ENCODE measurements at regions not wholly inside any gene's neighbourhood (a gene's known extent, or its start where the extent isn't known, plus 50 kb on each side); places are given as distances from the start of the nearest gene placed in this dataset.
A peak's percentile ranks its signal among the peaks of the same experiment; 100 is the strongest.
"Not testable (repeated sequence)": the region's sequence is repeated elsewhere in the genome, so short reads cannot be mapped to it uniquely, and the experiment has no call there.

DNA sequence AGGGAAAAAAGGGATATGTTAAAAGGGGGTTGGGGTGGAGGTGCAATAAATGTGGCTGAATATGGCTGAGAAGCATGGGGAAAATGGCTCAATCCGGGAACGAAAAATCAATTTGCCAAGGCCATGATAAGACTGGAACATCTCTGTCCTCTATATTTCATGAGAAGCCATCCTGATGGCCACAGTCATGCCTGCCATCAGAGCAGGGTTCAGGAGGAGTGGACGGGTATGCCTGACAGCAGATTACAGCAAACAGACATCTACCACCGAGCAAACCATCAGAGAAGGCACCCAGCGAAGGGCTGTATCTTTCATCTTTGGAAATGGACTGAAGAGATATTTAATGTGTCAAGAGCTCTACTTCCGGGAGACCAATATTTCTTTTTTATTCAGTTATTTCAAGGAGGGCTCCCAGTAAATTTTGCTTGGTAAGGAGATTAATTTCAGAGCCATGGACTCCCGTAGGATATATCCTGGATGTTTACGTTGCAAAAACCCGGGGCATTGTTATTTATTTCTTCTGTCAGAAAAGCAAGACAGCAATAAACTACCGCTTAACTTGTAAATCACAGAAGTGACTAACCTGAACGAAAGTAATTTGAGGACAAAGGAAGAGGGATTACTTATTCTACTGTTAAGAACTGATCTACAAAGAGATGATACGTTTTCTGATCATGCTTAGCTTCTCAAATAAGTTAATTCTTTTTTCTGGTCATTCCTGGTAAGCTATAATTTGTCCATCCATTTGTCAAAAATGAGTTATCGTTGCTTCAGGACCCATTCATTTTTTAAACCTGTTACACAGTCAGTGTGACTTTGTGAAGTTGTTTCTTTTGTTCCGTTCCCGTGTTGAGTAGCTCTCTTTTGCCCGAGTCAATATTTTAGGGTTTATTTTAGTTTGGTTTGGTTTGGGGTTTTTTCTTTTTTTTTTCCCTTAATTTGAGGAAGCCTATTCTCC, 80.6 kb upstream of the CHD2 start:
- no peak for DNase-seq (ENCODE audit: low spot score)
- in situ Hi-C loops (cut with MboI; ENCODE audit: low pct_unique_long_range_greater_than_20kb, low sequenced_read_pairs, unreplicated experiment), result loop anchor here (10.0 kb wide), 1 partner anchor 65 kb away; no protein-coding TSS in a partner anchor
- no peak for TF ChIP-seq CTCF (IDR thresholded peaks at IDR 0.05; ENCODE audit: extremely low read depth, insufficient read depth, missing control alignments)

DNA sequence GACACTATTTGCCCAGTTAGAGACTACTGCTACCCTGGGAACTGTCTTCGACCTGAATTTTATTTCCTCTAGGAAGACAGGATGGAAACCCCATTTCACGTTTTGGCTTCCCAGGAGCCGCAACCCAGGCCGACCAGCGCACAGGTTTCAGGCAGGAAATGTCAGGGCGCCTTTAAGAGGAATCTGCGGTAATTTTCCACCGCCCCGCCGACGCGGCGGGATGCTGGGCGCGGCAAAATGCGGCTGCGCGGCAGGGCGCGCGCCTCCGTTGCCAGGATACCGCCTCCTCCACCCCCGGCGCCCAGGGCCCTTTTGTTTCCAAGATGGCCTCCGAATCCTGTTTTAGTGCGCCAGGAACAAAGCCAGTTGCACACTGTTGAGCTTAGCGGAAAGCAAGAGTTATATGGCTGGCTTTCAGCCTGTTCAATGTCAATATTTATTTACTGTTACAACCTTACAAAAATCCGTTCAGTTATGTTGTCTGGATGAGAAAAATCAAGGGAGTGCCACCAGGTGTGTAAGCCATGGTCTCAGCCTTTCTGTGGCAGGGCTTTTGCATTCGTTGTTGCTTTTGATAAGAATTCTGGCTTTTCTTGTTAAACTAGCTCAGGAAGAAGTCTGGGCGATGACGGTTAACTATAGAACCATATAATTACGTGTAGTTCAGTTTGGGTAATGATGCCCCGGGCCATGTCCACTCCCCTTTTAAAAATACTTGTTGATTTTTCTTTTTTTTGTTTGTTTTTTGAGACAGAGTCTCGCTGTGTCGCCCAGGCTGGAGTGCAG, 79.7 kb upstream of the CHD2 start:
- peak; percentile 90 for DNase-seq (ENCODE audit: low spot score)
- TF ChIP-seq CTCF (IDR thresholded peaks at IDR 0.05; ENCODE audit: extremely low read depth, insufficient read depth, missing control alignments), result no peak
- in situ Hi-C loops (cut with MboI; ENCODE audit: low pct_unique_long_range_greater_than_20kb, low sequenced_read_pairs, unreplicated experiment), result no loop called here

DNA sequence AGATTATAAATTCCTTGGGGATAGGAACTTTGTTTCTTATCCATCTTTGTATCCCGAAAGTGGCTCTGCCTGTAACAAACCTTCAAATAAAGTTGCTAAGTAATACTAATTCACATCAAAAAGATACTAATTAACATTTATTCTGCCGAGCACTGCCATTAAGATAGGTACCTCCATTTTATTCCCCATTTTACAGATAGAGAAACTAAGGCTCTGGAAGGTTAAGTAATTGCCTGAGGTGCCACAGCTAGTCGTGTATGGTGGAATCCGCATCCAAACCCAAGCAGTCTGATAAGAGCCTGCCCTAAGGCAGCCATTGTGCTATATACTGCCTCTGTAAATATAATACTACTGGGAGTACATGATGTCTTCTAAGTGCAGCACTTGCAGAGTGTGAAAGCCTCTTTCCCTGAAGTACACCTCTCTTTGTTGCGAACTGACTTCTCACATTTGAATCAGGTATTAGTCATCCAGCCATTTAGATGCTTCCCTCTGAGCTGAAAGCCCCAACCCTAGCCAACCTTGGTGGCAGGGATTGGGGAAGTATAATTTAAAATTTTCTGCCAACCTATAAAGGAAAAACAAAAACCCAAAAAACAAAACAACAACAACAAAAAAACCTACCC, 78.5 kb upstream of the CHD2 start:
- no peak for DNase-seq (ENCODE audit: low spot score)
- in situ Hi-C loops (cut with MboI; ENCODE audit: low pct_unique_long_range_greater_than_20kb, low sequenced_read_pairs, unreplicated experiment), result no loop called here
- no peak for TF ChIP-seq CTCF (IDR thresholded peaks at IDR 0.05; ENCODE audit: extremely low read depth, insufficient read depth, missing control alignments)

DNA sequence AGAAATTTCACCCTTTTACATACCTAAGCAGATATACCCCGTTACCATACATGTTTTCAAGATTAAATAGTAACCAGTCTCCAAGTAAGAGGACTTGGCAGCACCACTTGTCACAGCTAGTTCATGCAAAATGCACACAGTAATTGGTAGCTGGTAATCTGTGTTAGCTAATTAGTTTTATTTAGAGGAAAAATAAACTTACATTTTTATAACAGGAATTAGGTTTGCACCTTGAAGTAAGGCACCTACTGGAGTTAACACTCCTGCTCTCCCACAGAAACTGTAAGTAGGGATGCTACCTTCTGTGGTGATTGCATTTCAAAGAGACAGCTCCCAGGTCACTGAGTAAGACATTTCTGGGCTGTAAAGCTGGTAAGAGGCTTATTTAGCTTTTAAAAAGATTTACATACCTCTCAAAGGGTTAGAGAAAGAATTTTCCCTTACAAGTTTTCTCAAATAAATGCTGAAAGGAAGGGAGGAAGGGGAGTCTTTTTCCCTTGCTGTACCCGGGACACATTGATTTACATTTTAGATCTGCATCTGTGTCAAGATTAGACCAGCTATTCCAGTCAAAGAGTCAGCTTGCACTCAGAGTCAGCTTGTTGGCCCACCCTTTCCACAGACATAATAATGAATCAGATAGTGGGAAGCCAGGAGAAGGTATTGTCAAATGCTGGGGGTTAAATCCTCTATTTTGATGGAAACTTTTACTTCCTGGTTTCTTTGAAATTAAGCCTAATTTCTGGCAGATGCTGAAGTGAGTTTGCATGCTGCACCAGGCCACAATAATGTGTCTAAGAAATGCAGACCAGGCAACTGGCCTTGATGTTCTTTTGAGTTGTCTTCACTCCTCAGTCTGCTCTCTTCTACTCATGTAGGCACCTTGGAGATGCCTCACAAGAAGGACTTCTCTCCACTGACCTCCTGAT, 77.6 kb upstream of the CHD2 start:
- DNase-seq (ENCODE audit: low spot score), result no peak
- no peak for TF ChIP-seq CTCF (IDR thresholded peaks at IDR 0.05; ENCODE audit: extremely low read depth, insufficient read depth, missing control alignments)
- in situ Hi-C loops (cut with MboI; ENCODE audit: low pct_unique_long_range_greater_than_20kb, low sequenced_read_pairs, unreplicated experiment), result no loop called here

GRCh38 chr15:92825985-92826384, 74.1 kb upstream of the CHD2 start:
- no peak for DNase-seq (ENCODE audit: low spot score)
- in situ Hi-C loops (cut with MboI; ENCODE audit: low pct_unique_long_range_greater_than_20kb, low sequenced_read_pairs, unreplicated experiment), result no loop called here
- TF ChIP-seq CTCF (IDR thresholded peaks at IDR 0.05; ENCODE audit: extremely low read depth, insufficient read depth, missing control alignments), result no peak

DNA sequence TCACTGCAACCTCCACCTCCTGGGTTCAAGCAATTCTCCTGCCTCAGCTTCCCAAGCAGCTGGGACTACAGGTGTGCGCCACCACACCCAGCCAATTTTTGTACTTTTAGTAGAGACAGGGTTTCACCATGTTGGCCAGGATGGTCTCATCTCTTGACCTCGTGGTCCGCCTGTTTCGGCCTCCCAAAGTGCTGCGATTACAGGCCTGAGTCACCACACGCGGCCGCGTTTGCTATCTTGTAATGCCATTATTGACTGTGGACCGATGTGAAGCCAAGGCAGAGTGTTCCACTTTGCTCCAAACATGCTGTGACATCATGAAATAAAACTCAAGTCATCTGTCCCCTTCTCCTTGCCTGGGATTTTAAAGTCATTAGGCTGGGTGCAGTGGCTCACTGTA, 72.1 kb upstream of the CHD2 start:
- in situ Hi-C loops (cut with MboI; ENCODE audit: low pct_unique_long_range_greater_than_20kb, low sequenced_read_pairs, unreplicated experiment); DNase-seq (ENCODE audit: low spot score): not testable (repeated sequence)
